Keratinocyte (primary cell): ENCODE measurements at regions not wholly inside any gene's neighbourhood (a gene's known extent, or its start where the extent isn't known, plus 50 kb on each side); places are given as distances from the start of the nearest gene placed in this dataset.
A peak's percentile ranks its signal among the peaks of the same experiment; 100 is the strongest.

ENCODE experiments used
- DNase-seq: peaks from one replicate; pipeline ENCODE4 v3.0.0-alpha.2; 2011; ENCODE audit warnings: low read depth, missing footprints, low spot score
- FAIRE-seq: peaks from 2 replicates; lab custom pipeline; 2011; peaks lifted over from hg19 to GRCh38; lab: Jason Lieb, UNC
- H2AFZ ChIP-seq: 2 replicates; pipeline ENCODE4 v1.6.0; 2012; ENCODE audit warnings: low read length, control low read depth, inconsistent platforms; ENCODE audit not compliant: control insufficient read depth
- H3K27ac ChIP-seq: 2 replicates; pipeline ENCODE4 v1.5.1; 2011; ENCODE audit warnings: low read length; ENCODE audit not compliant: control insufficient read depth, insufficient read depth
- H3K27me3 ChIP-seq: 3 replicates; pipeline ENCODE4 v1.6.0; 2011; ENCODE audit warnings: low read length; ENCODE audit not compliant: control insufficient read depth, insufficient read depth; ENCODE audit errors: extremely low read depth
- H3K36me3 ChIP-seq, 2 experiments: 2 replicates in 1 of 2; 3 replicates in 1 of 2; pipeline ENCODE4 v1.5.1; 2011; ENCODE audit warnings: low read length in 2 of 2, mild to moderate bottlenecking in 1 of 2; ENCODE audit not compliant: control insufficient read depth in 2 of 2, insufficient read depth in 2 of 2; ENCODE audit errors: extremely low read depth in 1 of 2
- H3K4me1 ChIP-seq: 3 replicates; pipeline ENCODE4 v1.5.1; 2011; ENCODE audit warnings: low read length; ENCODE audit not compliant: control insufficient read depth, insufficient read depth; ENCODE audit errors: extremely low read depth
- H3K4me2 ChIP-seq: 3 replicates; pipeline ENCODE4 v1.6.0; 2011; ENCODE audit warnings: low read depth, low read length; ENCODE audit not compliant: control insufficient read depth, insufficient read depth; ENCODE audit errors: extremely low read depth
- H3K4me3 ChIP-seq, 3 experiments: fragments of 200-600 bp in 1 of 3; sonication (generic) in 1 of 3; 2 replicates in 2 of 3; 3 replicates in 1 of 3; pipeline ENCODE4 v1.5.1; 2011 to 2016; ENCODE audit warnings: low read length in 3 of 3, mild to moderate bottlenecking in 3 of 3, control low read depth in 2 of 3, inconsistent platforms in 1 of 3, low read depth in 1 of 3, mixed read lengths in 1 of 3, mixed run types in 1 of 3, moderate library complexity in 1 of 3; ENCODE audit not compliant: control insufficient read depth in 2 of 3, insufficient read depth in 2 of 3; ENCODE audit errors: extremely low read depth in 1 of 3
- H3K79me2 ChIP-seq: 2 replicates; pipeline ENCODE4 v1.6.0; 2012; ENCODE audit warnings: low read length; ENCODE audit not compliant: control insufficient read depth, insufficient read depth
- H3K9ac ChIP-seq: 3 replicates; pipeline ENCODE4 v1.6.0; 2011; ENCODE audit warnings: low read length; ENCODE audit not compliant: control insufficient read depth, insufficient read depth; ENCODE audit errors: extremely low read depth
- H3K9me1 ChIP-seq: 3 replicates; pipeline ENCODE4 v1.6.0; 2011; ENCODE audit warnings: low read length; ENCODE audit not compliant: control insufficient read depth, insufficient read depth; ENCODE audit errors: extremely low read depth
- H3K9me3 ChIP-seq: 2 replicates; pipeline ENCODE4 v1.5.1; 2012; ENCODE audit warnings: low read depth, low read length; ENCODE audit not compliant: control insufficient read depth
- H4K20me1 ChIP-seq: 3 replicates; pipeline ENCODE4 v1.6.0; 2011; ENCODE audit warnings: low read length; ENCODE audit not compliant: control insufficient read depth, insufficient read depth; ENCODE audit errors: extremely low read depth
- EZH2 ChIP-seq: IDR thresholded peaks from one replicate; pipeline ENCODE4 v1.6.1; 2012; ENCODE audit warnings: inconsistent platforms, mild to moderate bottlenecking, low read length, moderate library complexity
- dilution Hi-C: fragments of 300-500 bp; cut with MboI; formaldehyde crosslinking; loops from one replicate; pipeline ENCODE4 v1.7.0; 2020; ENCODE audit warnings: low sequenced_read_pairs; ENCODE audit not compliant: extremely low pct_ligation_motif_present
- TF ChIP-seq, protein P1 (sequence below), 3 experiments: IDR thresholded peaks in 1 of 3; conservative IDR thresholded peaks in 1 of 3; optimal IDR thresholded peaks in 1 of 3; 2 replicates in 2 of 3; 3 replicates in 1 of 3; pipeline versions ENCODE3 to v1.5.1; 2011; ENCODE audit warnings: low read length in 3 of 3, mild to moderate bottlenecking in 3 of 3, moderate library complexity in 2 of 3, control low read depth in 1 of 3, inconsistent platforms in 1 of 3; ENCODE audit not compliant: insufficient read depth in 2 of 3; ENCODE audit errors: extremely low read depth in 1 of 3

GRCh38 chr15:46413799-46414198, 779.0 kb downstream of the SQOR start:
- H3K36me3 ChIP-seq: no peaks in the 10 kb centered on the region
- no peaks in the 10 kb centered on the region for H3K4me1 ChIP-seq
- no peak overlapping the region for H3K4me3 ChIP-seq
- H3K9me3 ChIP-seq: no peaks in the 10 kb centered on the region
- H3K79me2 ChIP-seq: no peaks in the 10 kb centered on the region
- H3K27me3 ChIP-seq: no peaks in the 10 kb centered on the region
- H3K9ac ChIP-seq: no peak overlapping the region
- dilution Hi-C loops: no loop called here
- DNase-seq (no peak), FAIRE-seq (no peak)
- H3K9me1 ChIP-seq: no peaks in the 10 kb centered on the region
- H2AFZ ChIP-seq: peak overlapping the region; percentile 30
- TF ChIP-seq, protein P1, sequence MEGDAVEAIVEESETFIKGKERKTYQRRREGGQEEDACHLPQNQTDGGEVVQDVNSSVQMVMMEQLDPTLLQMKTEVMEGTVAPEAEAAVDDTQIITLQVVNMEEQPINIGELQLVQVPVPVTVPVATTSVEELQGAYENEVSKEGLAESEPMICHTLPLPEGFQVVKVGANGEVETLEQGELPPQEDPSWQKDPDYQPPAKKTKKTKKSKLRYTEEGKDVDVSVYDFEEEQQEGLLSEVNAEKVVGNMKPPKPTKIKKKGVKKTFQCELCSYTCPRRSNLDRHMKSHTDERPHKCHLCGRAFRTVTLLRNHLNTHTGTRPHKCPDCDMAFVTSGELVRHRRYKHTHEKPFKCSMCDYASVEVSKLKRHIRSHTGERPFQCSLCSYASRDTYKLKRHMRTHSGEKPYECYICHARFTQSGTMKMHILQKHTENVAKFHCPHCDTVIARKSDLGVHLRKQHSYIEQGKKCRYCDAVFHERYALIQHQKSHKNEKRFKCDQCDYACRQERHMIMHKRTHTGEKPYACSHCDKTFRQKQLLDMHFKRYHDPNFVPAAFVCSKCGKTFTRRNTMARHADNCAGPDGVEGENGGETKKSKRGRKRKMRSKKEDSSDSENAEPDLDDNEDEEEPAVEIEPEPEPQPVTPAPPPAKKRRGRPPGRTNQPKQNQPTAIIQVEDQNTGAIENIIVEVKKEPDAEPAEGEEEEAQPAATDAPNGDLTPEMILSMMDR (optimal IDR thresholded peaks at IDR 0.05 in 1 of 3, IDR thresholded peaks at IDR 0.05 in 1 of 3, conservative IDR thresholded peaks at IDR 0.05 in 1 of 3; ENCODE audit: extremely low read depth in 1 of 3, insufficient read depth in 2 of 3, low read length in 3 of 3): no peak
- no peak for TF ChIP-seq EZH2
- H3K27ac ChIP-seq: no peak overlapping the region
- H4K20me1 ChIP-seq: no peaks in the 10 kb centered on the region
- no peak overlapping the region for H3K4me2 ChIP-seq

DNA sequence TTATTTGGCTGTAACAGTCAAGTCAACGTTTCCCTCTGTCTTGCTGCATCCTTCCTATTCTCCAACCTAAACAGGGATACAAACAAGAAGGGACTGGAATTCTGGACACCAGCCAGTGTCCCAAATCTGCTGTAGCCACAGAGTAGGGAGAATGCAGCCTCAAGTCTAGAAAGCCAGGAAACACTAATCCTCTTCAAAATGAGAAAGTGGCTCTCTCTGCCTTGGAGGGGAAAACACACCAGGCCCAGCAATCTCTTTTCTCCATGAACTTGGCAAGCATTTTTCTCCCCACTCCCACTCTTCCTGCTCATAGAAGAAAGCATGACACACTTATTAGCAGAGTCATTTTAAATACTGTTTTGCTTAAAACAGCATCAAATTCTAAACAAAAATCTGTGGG, 781.7 kb downstream of the SQOR start:
- Histone ChIP-seq H3K4me3 (no peak overlapping the region), H4K20me1 (no peaks in the 10 kb centered on the region), H3K9me1 (no peaks in the 10 kb centered on the region), H3K79me2 (no peaks in the 10 kb centered on the region), H3K4me2 (no peak overlapping the region), H3K27me3 (no peaks in the 10 kb centered on the region), H3K36me3 (no peaks in the 10 kb centered on the region), H3K4me1 (no peaks in the 10 kb centered on the region), H3K9ac (no peak overlapping the region), H2AFZ (no peak overlapping the region), H3K27ac (no peak overlapping the region), H3K9me3 (no peaks in the 10 kb centered on the region)
- no peak for DNase-seq
- TF ChIP-seq, protein P1 (optimal IDR thresholded peaks at IDR 0.05 in 1 of 3, IDR thresholded peaks at IDR 0.05 in 1 of 3, conservative IDR thresholded peaks at IDR 0.05 in 1 of 3; ENCODE audit: extremely low read depth in 1 of 3, insufficient read depth in 2 of 3, low read length in 3 of 3): no peak
- no peak for TF ChIP-seq EZH2
- dilution Hi-C loops: no loop called here
- FAIRE-seq: no peak
